Stimulated activated CD4-positive, alpha-beta T cell treated with anti-CD3 and anti-CD28 coated beads, Interleukin-1b, Interleukin-23, amount 100 ng/mL, for 24 hours (primary cell): ENCODE measurements at regions not wholly inside any gene's neighbourhood (a gene's known extent, or its start where the extent isn't known, plus 50 kb on each side); places are given as distances from the start of the nearest gene placed in this dataset.
"Not testable (repeated sequence)": the region's sequence is repeated elsewhere in the genome, so short reads cannot be mapped to it uniquely, and the experiment has no call there.

Experiments
- DNase-seq, 4 experiments: peaks; one replicate each; pipeline ENCODE4 v3.0.0-alpha.2; 2020; ENCODE audit warnings: low read depth in 4 of 4, low spot score in 1 of 4

- not testable (repeated sequence) for DNase-seq
These were observed 127.5 kb downstream of the TMEM121 start for GRCh38 chr14:105653921-105654320.

GRCh38 chr14:105659255-105659654 lies 132.9 kb downstream of the TMEM121 start:
- not testable (repeated sequence) for DNase-seq

- no peak for DNase-seq
These were observed 133.6 kb downstream of the TMEM121 start for GRCh38 chr14:105659935-105660527.

GRCh38 chr14:105660816-105661531 lies 134.6 kb downstream of the TMEM121 start:
- no peak for DNase-seq

- not testable (repeated sequence) for DNase-seq
These were observed 135.7 kb downstream of the TMEM121 start for GRCh38 chr14:105662043-105662442.

GRCh38 chr14:105662592-105662991 lies 136.2 kb downstream of the TMEM121 start:
- not testable (repeated sequence) for DNase-seq

- not testable (repeated sequence) for DNase-seq
These were observed 136.9 kb downstream of the TMEM121 start for GRCh38 chr14:105663323-105663722.

- DNase-seq = not testable (repeated sequence)
These were observed 137.6 kb downstream of the TMEM121 start for GRCh38 chr14:105663818-105664596.

- DNase-seq = no peak
These were observed 138.3 kb downstream of the TMEM121 start for GRCh38 chr14:105664691-105665090.

GRCh38 chr14:105665247-105665950 lies 139.0 kb downstream of the TMEM121 start:
- no peak for DNase-seq

- DNase-seq = no peak
These were observed 139.5 kb downstream of the TMEM121 start for GRCh38 chr14:105665951-105666277.

- no peak for DNase-seq
These were observed 140.0 kb downstream of the TMEM121 start for GRCh38 chr14:105666420-105666819.

GRCh38 chr14:105666991-105667662 lies 140.7 kb downstream of the TMEM121 start:
- DNase-seq = not testable (repeated sequence)

- not testable (repeated sequence) for DNase-seq
These were observed 141.3 kb downstream of the TMEM121 start for GRCh38 chr14:105667663-105668020.

GRCh38 chr14:105668021-105668420 lies 141.6 kb downstream of the TMEM121 start:
- not testable (repeated sequence) for DNase-seq

- not testable (repeated sequence) for DNase-seq
These were observed 142.3 kb downstream of the TMEM121 start for GRCh38 chr14:105668471-105669230.

GRCh38 chr14:105669231-105669610 lies 142.8 kb downstream of the TMEM121 start:
- not testable (repeated sequence) for DNase-seq

GRCh38 chr14:105669646-105670045 lies 143.3 kb downstream of the TMEM121 start:
- DNase-seq = not testable (repeated sequence)

GRCh38 chr14:105672450-105673200 lies 146.2 kb downstream of the TMEM121 start:
- not testable (repeated sequence) for DNase-seq
